ENCODE measurements at regions not wholly inside any gene's neighbourhood (a gene's known extent, or its start where the extent isn't known, plus 50 kb on each side); places are given as distances from the start of the nearest gene placed in this dataset.

DNA sequence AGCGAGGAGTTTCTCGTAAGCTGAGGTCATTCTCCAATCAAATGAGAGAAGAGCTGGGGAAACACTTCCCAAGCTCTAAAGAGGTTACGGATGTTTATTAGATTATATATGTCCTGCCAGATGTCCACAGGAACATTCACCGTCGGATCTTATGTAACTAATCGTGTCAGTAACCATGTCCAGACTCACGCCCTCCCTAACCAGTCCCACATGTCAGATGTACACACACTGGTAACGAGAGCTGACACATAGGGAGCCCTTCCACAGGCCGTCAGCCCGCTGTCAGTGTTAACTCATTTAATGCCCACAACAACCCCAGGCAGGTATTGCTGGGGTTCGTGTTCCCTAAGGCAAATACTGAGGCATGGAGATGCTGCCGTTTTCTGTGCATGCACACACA is 223.7 kb upstream of the RTL1 start:
- Histone ChIP-seq H3K9me2 (replicated peaks; ENCODE audit: insufficient read depth, low read length) (no peaks in the 10 kb centered on the region), H4K20me1 (ENCODE audit: low read depth, low read length) (no peaks in the 10 kb centered on the region), H3K27me3 (ENCODE audit: low read length) (no peaks in the 10 kb centered on the region), H3K4me2 (ENCODE audit: low read depth, low read length, poor library complexity, severe bottlenecking) (no peak overlapping the region), H3K79me2 (ENCODE audit: insufficient read depth, low read length) (no peaks in the 10 kb centered on the region), H2AFZ (ENCODE audit: low read depth, low read length, severe bottlenecking) (no peak overlapping the region), H3K36me3 (ENCODE audit: low read length) (no peaks in the 10 kb centered on the region), H3K4me3 (ENCODE audit: insufficient read depth, low read length, poor library complexity, severe bottlenecking) (no peak overlapping the region), H3F3A (ENCODE audit: insufficient read depth) (no peaks in the 10 kb centered on the region), H3K9me3 (ENCODE audit: insufficient read depth, low read length) (no peaks in the 10 kb centered on the region), H3K9ac (ENCODE audit: low read length) (no peak overlapping the region), H3K27ac (ENCODE audit: low read depth, low read length) (no peak overlapping the region)
- TF ChIP-seq, protein P1, sequence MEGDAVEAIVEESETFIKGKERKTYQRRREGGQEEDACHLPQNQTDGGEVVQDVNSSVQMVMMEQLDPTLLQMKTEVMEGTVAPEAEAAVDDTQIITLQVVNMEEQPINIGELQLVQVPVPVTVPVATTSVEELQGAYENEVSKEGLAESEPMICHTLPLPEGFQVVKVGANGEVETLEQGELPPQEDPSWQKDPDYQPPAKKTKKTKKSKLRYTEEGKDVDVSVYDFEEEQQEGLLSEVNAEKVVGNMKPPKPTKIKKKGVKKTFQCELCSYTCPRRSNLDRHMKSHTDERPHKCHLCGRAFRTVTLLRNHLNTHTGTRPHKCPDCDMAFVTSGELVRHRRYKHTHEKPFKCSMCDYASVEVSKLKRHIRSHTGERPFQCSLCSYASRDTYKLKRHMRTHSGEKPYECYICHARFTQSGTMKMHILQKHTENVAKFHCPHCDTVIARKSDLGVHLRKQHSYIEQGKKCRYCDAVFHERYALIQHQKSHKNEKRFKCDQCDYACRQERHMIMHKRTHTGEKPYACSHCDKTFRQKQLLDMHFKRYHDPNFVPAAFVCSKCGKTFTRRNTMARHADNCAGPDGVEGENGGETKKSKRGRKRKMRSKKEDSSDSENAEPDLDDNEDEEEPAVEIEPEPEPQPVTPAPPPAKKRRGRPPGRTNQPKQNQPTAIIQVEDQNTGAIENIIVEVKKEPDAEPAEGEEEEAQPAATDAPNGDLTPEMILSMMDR (IDR thresholded peaks at IDR 0.05; ENCODE audit: insufficient read depth, low read length, poor library complexity, severe bottlenecking): no peak
- TF ChIP-seq EZH2phosphoT487 (conservative IDR thresholded peaks at IDR 0.05; ENCODE audit: low read length): no peak

DNA sequence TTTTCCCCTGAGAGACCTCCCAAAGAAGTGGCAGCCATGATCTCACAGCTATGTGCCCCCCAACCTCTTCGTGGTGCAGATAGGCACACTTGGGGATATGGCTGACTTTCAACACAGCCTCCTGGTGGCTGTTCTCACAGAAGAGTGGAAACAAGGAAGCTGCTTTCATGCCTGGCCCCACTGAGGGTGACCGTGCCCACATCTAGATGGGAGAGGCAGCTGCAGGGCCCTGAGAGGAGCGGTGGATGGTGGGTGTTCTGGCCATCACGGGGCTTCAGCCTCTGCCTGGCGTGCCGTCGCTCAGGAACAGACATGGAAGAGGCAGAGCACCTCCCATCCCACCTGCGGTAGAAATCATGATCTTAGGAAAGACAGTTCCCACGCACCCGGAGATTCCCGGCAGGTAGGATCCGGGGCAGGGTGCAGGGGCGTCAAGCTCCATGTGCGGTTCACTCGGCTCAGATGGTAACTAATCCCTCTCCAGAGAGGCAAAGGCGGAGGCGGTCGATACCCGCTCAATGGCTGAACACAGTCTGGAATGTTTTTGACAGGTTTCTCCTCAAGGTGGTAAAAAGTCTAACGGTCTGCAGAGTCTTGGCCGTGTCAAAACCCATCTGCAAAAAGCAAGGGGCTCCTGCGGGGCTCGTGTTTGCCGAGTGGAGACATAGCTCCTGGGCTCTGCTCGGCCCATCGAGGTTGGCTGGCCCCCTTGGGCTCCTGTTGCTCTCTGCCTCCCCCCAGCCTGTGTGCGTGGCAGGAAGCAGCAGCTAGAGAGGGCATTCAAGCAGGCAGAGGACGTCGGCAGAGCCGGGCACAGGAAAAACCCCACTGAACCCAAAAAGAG is 225.2 kb upstream of the RTL1 start:
- Histone ChIP-seq H3K4me3 (ENCODE audit: insufficient read depth, low read length, poor library complexity, severe bottlenecking) (no peak overlapping the region), H4K20me1 (ENCODE audit: low read depth, low read length) (no peaks in the 10 kb centered on the region), H3F3A (ENCODE audit: insufficient read depth) (no peaks in the 10 kb centered on the region), H2AFZ (ENCODE audit: low read depth, low read length, severe bottlenecking) (no peak overlapping the region), H3K4me2 (ENCODE audit: low read depth, low read length, poor library complexity, severe bottlenecking) (no peak overlapping the region), H3K27ac (ENCODE audit: low read depth, low read length) (no peak overlapping the region), H3K36me3 (ENCODE audit: low read length) (no peaks in the 10 kb centered on the region), H3K9ac (ENCODE audit: low read length) (no peak overlapping the region), H3K27me3 (ENCODE audit: low read length) (no peaks in the 10 kb centered on the region), H3K9me3 (ENCODE audit: insufficient read depth, low read length) (no peaks in the 10 kb centered on the region), H3K9me2 (replicated peaks; ENCODE audit: insufficient read depth, low read length) (no peaks in the 10 kb centered on the region), H3K79me2 (ENCODE audit: insufficient read depth, low read length) (no peaks in the 10 kb centered on the region)
- TF ChIP-seq, protein P1 (IDR thresholded peaks at IDR 0.05; ENCODE audit: insufficient read depth, low read length, poor library complexity, severe bottlenecking): no peak

DNA sequence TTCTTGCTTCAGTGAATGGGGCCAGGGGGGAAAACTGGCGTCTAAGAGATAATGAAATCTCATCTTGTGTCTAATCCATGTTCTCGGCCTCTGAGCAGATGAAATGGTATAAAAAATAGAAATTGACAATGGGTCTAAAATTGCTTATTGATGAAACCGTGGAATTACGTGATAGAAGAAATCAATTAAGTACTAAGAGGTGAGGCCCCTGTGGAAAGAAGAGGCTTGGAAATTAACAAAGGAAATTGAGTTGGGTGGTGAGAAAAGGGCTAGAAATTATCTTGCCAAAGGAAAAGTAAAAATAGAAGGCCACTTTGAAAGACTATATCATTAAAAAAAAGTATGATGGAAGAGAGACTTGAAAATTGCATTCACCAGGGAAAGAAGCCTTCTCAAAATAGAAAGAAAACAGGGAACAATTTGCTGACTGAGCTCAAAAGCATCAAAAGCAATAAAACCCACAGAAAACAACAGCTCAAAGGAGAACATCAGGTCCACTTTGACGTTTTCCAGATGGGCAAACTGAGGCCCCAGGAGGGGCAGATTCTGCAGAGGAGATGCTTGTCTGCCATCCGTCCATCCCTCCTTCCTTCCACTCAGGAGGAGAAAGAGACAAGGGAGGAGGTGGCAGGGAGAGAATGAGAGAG is 226.1 kb upstream of the RTL1 start:
- Histone ChIP-seq H2AFZ (ENCODE audit: low read depth, low read length, severe bottlenecking) (no peak overlapping the region), H3K27ac (ENCODE audit: low read depth, low read length) (no peak overlapping the region), H3K9me3 (ENCODE audit: insufficient read depth, low read length) (no peaks in the 10 kb centered on the region), H3K9ac (ENCODE audit: low read length) (no peak overlapping the region), H3K4me3 (ENCODE audit: insufficient read depth, low read length, poor library complexity, severe bottlenecking) (no peak overlapping the region), H3K36me3 (ENCODE audit: low read length) (no peaks in the 10 kb centered on the region), H3K4me2 (ENCODE audit: low read depth, low read length, poor library complexity, severe bottlenecking) (no peak overlapping the region), H3K9me2 (replicated peaks; ENCODE audit: insufficient read depth, low read length) (no peaks in the 10 kb centered on the region), H3K79me2 (ENCODE audit: insufficient read depth, low read length) (no peaks in the 10 kb centered on the region), H3K27me3 (ENCODE audit: low read length) (no peaks in the 10 kb centered on the region), H4K20me1 (ENCODE audit: low read depth, low read length) (no peaks in the 10 kb centered on the region), H3F3A (ENCODE audit: insufficient read depth) (no peaks in the 10 kb centered on the region)
- no peak for TF ChIP-seq EZH2phosphoT487 (conservative IDR thresholded peaks at IDR 0.05; ENCODE audit: low read length)
- TF ChIP-seq, protein P1 (IDR thresholded peaks at IDR 0.05; ENCODE audit: insufficient read depth, low read length, poor library complexity, severe bottlenecking): no peak
